Caco-2 (cell line): ENCODE measurements at regions not wholly inside any gene's neighbourhood (a gene's known extent, or its start where the extent isn't known, plus 50 kb on each side); places are given as distances from the start of the nearest gene placed in this dataset.

Experiments used
- BruUV-seq: library from RNA; stranded (reverse); fragments of 400-500 nt; replicated peaks from 2 replicates; lab custom pipeline; 2021; lab: Mats Ljungman, UMichigan
- CTCF ChIA-PET: fragments of 300-600 bp; sonication (Branson Sonifier 250); formaldehyde crosslinking; loops from one replicate; lab custom pipeline; 2022; ENCODE audit warnings: antibody characterized with exemption; lab: Charles Lee
- POLR2A ChIA-PET: fragments of 300-600 bp; sonication (Branson Sonifier 250); formaldehyde crosslinking; loops from one replicate; lab custom pipeline; 2022; ENCODE audit warnings: antibody characterized with exemption; lab: Charles Lee
- DNase-seq, 2 experiments: peaks; one replicate each; pipeline versions ENCODE4 v3.0.0 to v3.0.0-alpha.2; 2020 to 2022
- H3K27me3 ChIP-seq: replicated peaks from 2 replicates; pipeline ENCODE4 v1.6.0; 2011; ENCODE audit warnings: low read length; ENCODE audit not compliant: control insufficient read depth, insufficient read depth
- H3K36me3 ChIP-seq: 2 replicates; pipeline ENCODE4 v1.5.1; 2011; ENCODE audit warnings: low read length; ENCODE audit not compliant: control insufficient read depth, insufficient read depth
- H3K4me1 ChIP-seq: fragments of 250-450 bp; sonication (Bioruptor Pico); 2 replicates; pipeline ENCODE4 v1.5.1; 2020; ENCODE audit warnings: mild to moderate bottlenecking
- H3K4me3 ChIP-seq: 2 replicates; pipeline ENCODE4 v1.5.1; 2011; ENCODE audit warnings: low read depth, mild to moderate bottlenecking, control low read depth, low read length
- H3K9me3 ChIP-seq: fragments of 250-450 bp; sonication (Bioruptor Pico); 2 replicates; pipeline ENCODE4 v1.5.1; 2020; ENCODE audit warnings: mild to moderate bottlenecking, moderate library complexity
- H3K27ac Mint-ChIP-seq: one replicate; pipeline ENCODE4 v1.8.0; 2022; ENCODE audit warnings: mixed read lengths; ENCODE audit not compliant: unreplicated experiment
- H3K27me3 Mint-ChIP-seq: one replicate; pipeline ENCODE4 v1.8.0; 2022; ENCODE audit warnings: mixed read lengths; ENCODE audit not compliant: insufficient read depth, unreplicated experiment
- H3K36me3 Mint-ChIP-seq: one replicate; pipeline ENCODE4 v1.8.0; 2022; ENCODE audit warnings: mild to moderate bottlenecking, mixed read lengths; ENCODE audit not compliant: insufficient read depth, unreplicated experiment
- H3K4me1 Mint-ChIP-seq: one replicate; pipeline ENCODE4 v1.8.0; 2022; ENCODE audit warnings: low read depth, mixed read lengths; ENCODE audit not compliant: unreplicated experiment
- H3K4me3 Mint-ChIP-seq: one replicate; pipeline ENCODE4 v1.8.0; 2022; ENCODE audit warnings: mild to moderate bottlenecking, moderate library complexity, mixed read lengths; ENCODE audit not compliant: unreplicated experiment
- H3K9me3 Mint-ChIP-seq: one replicate; pipeline ENCODE4 v1.8.0; 2022; ENCODE audit warnings: mixed read lengths; ENCODE audit not compliant: unreplicated experiment
- intact Hi-C: fragments of 100-400 bp; cut with micrococcal nuclease; formaldehyde crosslinking; loops from one replicate; pipeline ENCODE4 v1.10.0; 2022; ENCODE audit not compliant: unreplicated experiment
- TF ChIP-seq, protein P1 (sequence below), 2 experiments: fragments of 200-600 bp in 1 of 2; IDR thresholded peaks; 1 replicate in 1 of 2; 2 replicates in 1 of 2; pipeline versions ENCODE4 v1.5.1 to v1.8.0; 2011 to 2022; ENCODE audit warnings: antibody characterized with exemption in 1 of 2, control low read depth in 1 of 2, inconsistent platforms in 1 of 2, low read depth in 1 of 2, low read length in 1 of 2, mild to moderate bottlenecking in 1 of 2, moderate library complexity in 1 of 2; ENCODE audit not compliant: insufficient read depth in 1 of 2, severe bottlenecking in 1 of 2, unreplicated experiment in 1 of 2

DNA sequence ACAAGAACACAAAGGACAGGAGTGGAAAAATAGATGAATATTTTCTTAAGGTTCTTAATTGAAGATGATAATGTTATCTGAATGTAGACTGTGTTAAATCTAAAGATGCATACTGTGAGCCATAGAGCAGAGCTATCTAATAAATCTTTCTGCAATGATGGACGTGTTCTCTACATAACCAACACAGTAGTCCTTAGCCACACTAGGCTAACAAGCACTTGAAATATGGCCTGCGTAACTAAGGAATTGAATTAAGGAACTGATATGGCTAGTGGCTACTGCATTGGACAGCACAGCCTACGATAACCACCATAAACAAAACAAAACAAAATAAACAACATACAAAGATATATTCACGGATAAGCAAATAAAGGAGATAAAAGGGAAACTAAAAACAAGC, 181.3 kb downstream of the LYPLAL1 start:
- Mint-ChIP-seq H3K4me1 (no peaks in the 10 kb centered on the region), H3K27ac (no peak overlapping the region), H3K9me3 (peaks cover 7% of the 10 kb centered on the region), H3K4me3 (no peak overlapping the region), H3K36me3 (no peaks in the 10 kb centered on the region), H3K27me3 (no peaks in the 10 kb centered on the region)
- H3K9me3 ChIP-seq, result no peaks in the 10 kb centered on the region
- TF ChIP-seq, protein P1, sequence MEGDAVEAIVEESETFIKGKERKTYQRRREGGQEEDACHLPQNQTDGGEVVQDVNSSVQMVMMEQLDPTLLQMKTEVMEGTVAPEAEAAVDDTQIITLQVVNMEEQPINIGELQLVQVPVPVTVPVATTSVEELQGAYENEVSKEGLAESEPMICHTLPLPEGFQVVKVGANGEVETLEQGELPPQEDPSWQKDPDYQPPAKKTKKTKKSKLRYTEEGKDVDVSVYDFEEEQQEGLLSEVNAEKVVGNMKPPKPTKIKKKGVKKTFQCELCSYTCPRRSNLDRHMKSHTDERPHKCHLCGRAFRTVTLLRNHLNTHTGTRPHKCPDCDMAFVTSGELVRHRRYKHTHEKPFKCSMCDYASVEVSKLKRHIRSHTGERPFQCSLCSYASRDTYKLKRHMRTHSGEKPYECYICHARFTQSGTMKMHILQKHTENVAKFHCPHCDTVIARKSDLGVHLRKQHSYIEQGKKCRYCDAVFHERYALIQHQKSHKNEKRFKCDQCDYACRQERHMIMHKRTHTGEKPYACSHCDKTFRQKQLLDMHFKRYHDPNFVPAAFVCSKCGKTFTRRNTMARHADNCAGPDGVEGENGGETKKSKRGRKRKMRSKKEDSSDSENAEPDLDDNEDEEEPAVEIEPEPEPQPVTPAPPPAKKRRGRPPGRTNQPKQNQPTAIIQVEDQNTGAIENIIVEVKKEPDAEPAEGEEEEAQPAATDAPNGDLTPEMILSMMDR (IDR thresholded peaks at IDR 0.05; ENCODE audit: insufficient read depth in 1 of 2, low read depth in 1 of 2, low read length in 1 of 2, severe bottlenecking in 1 of 2, unreplicated experiment in 1 of 2), result no peak
- intact Hi-C loops, result no loop called here
- no peaks in the 10 kb centered on the region for H3K4me1 ChIP-seq
- DNase-seq, result no peak
- no peaks in the 10 kb centered on the region for H3K36me3 ChIP-seq
- H3K27me3 ChIP-seq, result no peaks in the 10 kb centered on the region
- CTCF ChIA-PET, result no interaction called here
- POLR2A ChIA-PET, result no interaction called here
- H3K4me3 ChIP-seq, result no peak overlapping the region
- no TSS peak for BruUV-seq

DNA sequence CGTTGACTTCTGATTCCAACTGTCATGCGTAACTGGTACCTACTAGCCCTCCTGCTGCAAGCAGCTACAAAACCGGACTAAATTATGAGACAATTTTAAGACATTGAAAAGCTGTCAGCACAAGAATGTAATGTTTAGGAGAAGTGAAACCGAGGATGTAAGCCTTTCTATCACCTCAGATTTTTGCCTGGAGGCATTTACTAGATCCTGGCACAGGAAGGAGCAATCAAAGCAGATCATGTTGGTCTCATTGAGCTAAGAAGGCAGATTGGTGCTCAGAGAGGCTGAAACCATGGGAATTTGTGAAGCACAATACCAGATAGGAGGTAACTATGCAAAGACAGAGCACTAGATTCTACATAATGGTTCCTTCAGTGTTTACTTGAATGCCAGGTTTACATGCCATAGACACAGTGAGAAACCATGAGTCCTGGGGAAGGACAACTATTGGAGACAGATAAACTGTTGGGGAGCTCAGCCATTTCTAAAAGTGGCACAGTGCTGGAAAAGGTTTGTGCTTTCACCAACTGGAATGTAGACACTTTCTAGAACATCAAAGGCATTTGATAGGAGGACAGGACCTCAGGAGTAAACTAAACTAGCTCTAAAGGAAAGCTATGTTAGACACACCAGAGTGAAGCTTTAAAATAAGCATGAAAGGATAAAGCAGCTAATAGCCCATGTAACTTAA, 179.4 kb downstream of the LYPLAL1 start:
- no peaks in the 10 kb centered on the region for H3K9me3 ChIP-seq
- DNase-seq, result no peak
- no peaks in the 10 kb centered on the region for H3K27me3 ChIP-seq
- H3K27me3 Mint-ChIP-seq, result no peaks in the 10 kb centered on the region
- BruUV-seq, result no TSS peak
- H3K27ac Mint-ChIP-seq, result no peak overlapping the region
- H3K36me3 Mint-ChIP-seq, result no peaks in the 10 kb centered on the region
- no peak overlapping the region for H3K4me3 ChIP-seq
- no peaks in the 10 kb centered on the region for H3K36me3 ChIP-seq
- POLR2A ChIA-PET, result no interaction called here
- no peak overlapping the region for H3K4me3 Mint-ChIP-seq
- CTCF ChIA-PET, result no interaction called here
- intact Hi-C loops, result no loop called here
- H3K4me1 Mint-ChIP-seq, result no peaks in the 10 kb centered on the region
- peaks cover 7% of the 10 kb centered on the region for H3K9me3 Mint-ChIP-seq
- H3K4me1 ChIP-seq, result no peaks in the 10 kb centered on the region
- TF ChIP-seq, protein P1 (IDR thresholded peaks at IDR 0.05; ENCODE audit: insufficient read depth in 1 of 2, low read depth in 1 of 2, low read length in 1 of 2, severe bottlenecking in 1 of 2, unreplicated experiment in 1 of 2), result no peak

DNA sequence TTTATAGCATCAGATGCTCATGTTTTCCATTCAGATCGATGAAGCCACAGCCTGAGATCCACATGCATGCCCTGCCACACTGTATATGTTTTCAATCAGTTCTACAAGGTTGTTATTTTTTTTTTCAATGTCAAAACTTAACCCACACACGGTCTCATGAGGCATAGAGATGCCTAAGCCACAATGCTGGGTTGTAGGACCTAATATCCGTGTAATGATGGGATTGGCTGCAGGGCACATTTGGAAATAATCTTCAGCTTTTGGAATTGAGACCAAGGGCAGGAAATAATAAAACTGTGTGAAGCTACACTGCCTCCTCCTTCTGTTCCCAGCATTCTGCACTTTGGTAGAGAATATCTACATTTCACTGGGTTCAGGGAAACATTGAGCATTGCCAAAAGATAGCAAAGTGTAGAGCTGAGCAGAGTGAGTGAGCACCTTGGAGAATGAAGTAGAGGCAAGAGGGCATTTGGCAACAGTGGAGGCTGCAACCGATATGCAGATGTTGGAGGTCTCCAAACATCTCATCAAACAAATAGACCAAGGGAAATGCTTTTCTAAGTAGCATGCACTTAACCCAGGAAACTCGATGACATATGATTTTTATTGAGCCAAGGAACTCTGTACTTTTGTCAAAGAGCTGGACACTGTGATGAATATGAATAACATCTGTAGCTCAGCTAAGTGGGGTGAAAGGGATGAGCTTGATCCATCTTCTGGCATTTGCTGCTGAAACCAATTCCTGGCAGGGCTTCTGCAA, 176.7 kb downstream of the LYPLAL1 start:
- POLR2A ChIA-PET, result no interaction called here
- H3K27me3 ChIP-seq, result no peaks in the 10 kb centered on the region
- BruUV-seq, result no TSS peak

More for the DNA sequence above, 176.7 kb downstream of the LYPLAL1 start:
- Histone ChIP-seq H3K9me3 (peaks cover 4% of the 10 kb centered on the region; the same call in 1 of the 2 replicates), H3K4me1 (no peaks in the 10 kb centered on the region), H3K4me3 (no peak overlapping the region), H3K36me3 (no peaks in the 10 kb centered on the region)
- Mint-ChIP-seq H3K27ac (no peak overlapping the region), H3K36me3 (no peaks in the 10 kb centered on the region), H3K9me3 (peaks cover 28% of the 10 kb centered on the region), H3K27me3 (no peaks in the 10 kb centered on the region), H3K4me1 (no peaks in the 10 kb centered on the region), H3K4me3 (no peak overlapping the region)
- no peak for DNase-seq
- TF ChIP-seq, protein P1 (IDR thresholded peaks at IDR 0.05; ENCODE audit: insufficient read depth in 1 of 2, low read depth in 1 of 2, low read length in 1 of 2, severe bottlenecking in 1 of 2, unreplicated experiment in 1 of 2), result no peak
- CTCF ChIA-PET, result no interaction called here
- intact Hi-C loops, result no loop called here
